Loucy (cell line): ENCODE measurements at regions not wholly inside any gene's neighbourhood (a gene's known extent, or its start where the extent isn't known, plus 50 kb on each side); places are given as distances from the start of the nearest gene placed in this dataset.

ENCODE experiments used
- H2AFZ ChIP-seq: fragments of 200-600 bp; sonication (generic); 2 replicates; pipeline ENCODE4 v1.6.0; 2016; ENCODE audit warnings: antibody characterized with exemption, mild to moderate bottlenecking, low read length, moderate library complexity
- H3F3A ChIP-seq: fragments of 200-600 bp; 2 replicates; pipeline ENCODE4 v1.6.0; 2016; ENCODE audit warnings: antibody characterized with exemption, low read depth, mild to moderate bottlenecking
- H3K27me3 ChIP-seq: fragments of 200-600 bp; sonication (generic); 2 replicates; pipeline ENCODE4 v1.6.1; 2014; ENCODE audit warnings: low read length, mild to moderate bottlenecking; ENCODE audit not compliant: insufficient read depth, poor library complexity, severe bottlenecking
- H3K36me3 ChIP-seq: fragments of 200-600 bp; sonication (generic); 2 replicates; pipeline ENCODE4 v1.6.1; 2016; ENCODE audit warnings: low read length; ENCODE audit not compliant: insufficient read depth
- H3K4me1 ChIP-seq: fragments of 200-600 bp; sonication (generic); 2 replicates; pipeline ENCODE4 v1.5.1; 2014; ENCODE audit warnings: low read length, mild to moderate bottlenecking; ENCODE audit not compliant: insufficient read depth, poor library complexity, severe bottlenecking
- H3K4me2 ChIP-seq: fragments of 200-600 bp; sonication (generic); 2 replicates; pipeline ENCODE4 v1.6.0; 2014; ENCODE audit warnings: antibody characterized with exemption, low read length, low read depth, mild to moderate bottlenecking; ENCODE audit not compliant: poor library complexity, severe bottlenecking
- H3K4me3 ChIP-seq: fragments of 200-600 bp; sonication (generic); 2 replicates; pipeline ENCODE4 v1.5.1; 2014; ENCODE audit warnings: low read length, mild to moderate bottlenecking, mixed read lengths; ENCODE audit not compliant: poor library complexity, severe bottlenecking
- H3K79me2 ChIP-seq: fragments of 200-600 bp; sonication (generic); 2 replicates; pipeline ENCODE4 v1.6.1; 2014; ENCODE audit warnings: low read length; ENCODE audit not compliant: insufficient read depth
- H3K9ac ChIP-seq: fragments of 200-600 bp; sonication (generic); 2 replicates; pipeline ENCODE4 v1.6.0; 2014; ENCODE audit warnings: mild to moderate bottlenecking, low read depth, low read length, moderate library complexity; ENCODE audit not compliant: poor library complexity, severe bottlenecking
- H3K9me2 ChIP-seq: fragments of 200-600 bp; sonication (generic); replicated peaks from 2 replicates; pipeline ENCODE4 v1.6.1; 2016; ENCODE audit warnings: low read depth, low read length, mixed read lengths
- H3K9me3 ChIP-seq: fragments of 200-600 bp; sonication (generic); 2 replicates; pipeline ENCODE4 v1.6.1; 2014; ENCODE audit warnings: mild to moderate bottlenecking, antibody characterized with exemption, low read length, low read depth; ENCODE audit not compliant: insufficient read depth
- H4K20me1 ChIP-seq: fragments of 200-600 bp; sonication (generic); 2 replicates; pipeline ENCODE4 v1.6.0; 2014; ENCODE audit warnings: antibody characterized with exemption, low read length, mild to moderate bottlenecking; ENCODE audit not compliant: insufficient read depth, poor library complexity, severe bottlenecking
- CTCF ChIP-seq: fragments of 200-600 bp; sonication (generic); conservative IDR thresholded peaks from 2 replicates; pipeline ENCODE4 v1.5.1; 2014; ENCODE audit warnings: mild to moderate bottlenecking, antibody characterized with exemption, low read length
- EZH2phosphoT487 ChIP-seq: fragments of 200-600 bp; IDR thresholded peaks from 2 replicates; pipeline ENCODE4 v1.6.1; 2018; ENCODE audit warnings: antibody characterized with exemption, mild to moderate bottlenecking, moderate library complexity, borderline replicate concordance

- no peaks in the 10 kb centered on the region for H3F3A ChIP-seq
- no peaks in the 10 kb centered on the region for H3K79me2 ChIP-seq
- no peaks in the 10 kb centered on the region for H3K4me1 ChIP-seq
- H3K36me3 ChIP-seq, result no peaks in the 10 kb centered on the region
- H3K4me3 ChIP-seq, result no peak overlapping the region
- no peak overlapping the region for H2AFZ ChIP-seq
- H3K27me3 ChIP-seq, result no peaks in the 10 kb centered on the region
- no peak overlapping the region for H3K4me2 ChIP-seq
- H3K9ac ChIP-seq, result no peak overlapping the region
- H4K20me1 ChIP-seq, result no peaks in the 10 kb centered on the region
- no peaks in the 10 kb centered on the region for H3K9me2 ChIP-seq
- TF ChIP-seq CTCF, result no peak
- no peak for TF ChIP-seq EZH2phosphoT487
- no peaks in the 10 kb centered on the region for H3K9me3 ChIP-seq
Observed at GRCh38 chr3:59306436-59306835, 256.6 kb upstream of the CFAP20DC start.

DNA sequence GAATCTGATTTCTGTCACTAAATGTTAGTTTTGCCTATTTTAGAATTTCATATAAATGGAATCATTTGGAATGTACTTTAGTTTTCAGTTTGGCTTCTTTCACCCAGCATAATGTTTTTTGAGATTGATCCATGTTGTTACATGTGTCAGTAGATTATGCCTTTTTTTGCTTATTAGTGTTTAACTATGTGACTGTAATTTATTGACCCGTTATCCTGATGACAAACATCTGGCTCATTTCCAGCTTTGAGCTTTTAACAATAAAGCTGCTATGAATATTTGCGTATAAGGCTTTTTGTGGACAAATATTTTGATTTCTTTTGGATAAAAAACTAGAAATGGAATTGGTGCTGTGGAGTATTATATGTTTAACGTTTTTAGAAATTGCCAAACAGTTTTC, 254.5 kb upstream of the CFAP20DC start:
- Histone ChIP-seq H4K20me1 (no peaks in the 10 kb centered on the region), H3K27me3 (no peaks in the 10 kb centered on the region), H3K4me3 (no peak overlapping the region), H3K4me1 (no peaks in the 10 kb centered on the region), H3K36me3 (no peaks in the 10 kb centered on the region), H3K9me2 (no peaks in the 10 kb centered on the region), H3K79me2 (no peaks in the 10 kb centered on the region), H3K4me2 (no peak overlapping the region), H3F3A (no peaks in the 10 kb centered on the region), H3K9ac (no peak overlapping the region), H2AFZ (no peak overlapping the region), H3K9me3 (no peaks in the 10 kb centered on the region)
- TF ChIP-seq CTCF (no peak), EZH2phosphoT487 (no peak)

GRCh38 chr3:59303452-59303851, 253.6 kb upstream of the CFAP20DC start:
- no peak overlapping the region for H2AFZ ChIP-seq
- no peaks in the 10 kb centered on the region for H3K27me3 ChIP-seq
- H3K4me1 ChIP-seq, result no peaks in the 10 kb centered on the region
- no peak overlapping the region for H3K9ac ChIP-seq
- no peaks in the 10 kb centered on the region for H3F3A ChIP-seq
- TF ChIP-seq EZH2phosphoT487 (no peak), CTCF (no peak)
- H3K4me3 ChIP-seq, result no peak overlapping the region
- H3K9me2 ChIP-seq, result no peaks in the 10 kb centered on the region
- H3K36me3 ChIP-seq, result no peaks in the 10 kb centered on the region
- H4K20me1 ChIP-seq, result no peaks in the 10 kb centered on the region
- no peaks in the 10 kb centered on the region for H3K9me3 ChIP-seq
- H3K79me2 ChIP-seq, result no peaks in the 10 kb centered on the region
- no peak overlapping the region for H3K4me2 ChIP-seq
